OCI-LY3 (cell line): ENCODE measurements at regions not wholly inside any gene's neighbourhood (a gene's known extent, or its start where the extent isn't known, plus 50 kb on each side); places are given as distances from the start of the nearest gene placed in this dataset.

ENCODE experiments used
- H2AFZ ChIP-seq: fragments of 200-600, 300-600 bp; shearing (Covaris generic); 2 replicates; pipeline ENCODE4 v1.6.0; 2014; ENCODE audit warnings: antibody characterized with exemption, low read depth, low read length
- H3K27ac ChIP-seq: fragments of 200-600, 300-600 bp; sonication (generic); 2 replicates; pipeline ENCODE4 v1.5.1; 2014; ENCODE audit warnings: mild to moderate bottlenecking, low read length, moderate library complexity, mixed read lengths
- H3K27me3 ChIP-seq: fragments of 200-600, 300-600 bp; sonication (generic); 2 replicates; pipeline ENCODE4 v1.6.1; 2014; ENCODE audit warnings: low read depth, low read length, mixed read lengths
- H3K36me3 ChIP-seq: fragments of 200-600, 300-600 bp; sonication (generic); replicated peaks from 2 replicates; pipeline ENCODE3; 2014; ENCODE audit warnings: low read depth, low read length, mixed read lengths
- H3K4me1 ChIP-seq: fragments of 300-600, 200-600 bp; sonication (generic); 2 replicates; pipeline ENCODE4 v1.6.1; 2014; ENCODE audit warnings: low read length, mixed read lengths
- H3K4me2 ChIP-seq: fragments of 200-600, 300-600 bp; sonication (generic); 2 replicates; pipeline ENCODE4 v1.6.1; 2014; ENCODE audit warnings: low read length, mixed read lengths
- H3K4me3 ChIP-seq: fragments of 300-600, 200-600 bp; sonication (generic); 2 replicates; pipeline ENCODE4 v1.5.1; 2014; ENCODE audit warnings: antibody characterized with exemption, mild to moderate bottlenecking, low read length, moderate library complexity
- H3K79me2 ChIP-seq: fragments of 300-600, 200-600 bp; shearing (Covaris generic); 2 replicates; pipeline ENCODE4 v1.6.1; 2014; ENCODE audit warnings: mild to moderate bottlenecking, low read length, mixed read lengths
- H3K9ac ChIP-seq: fragments of 300-600, 200-600 bp; shearing (Covaris generic); 2 replicates; pipeline ENCODE4 v1.6.0; 2014; ENCODE audit warnings: mild to moderate bottlenecking, low read length, moderate library complexity
- H3K9me3 ChIP-seq: fragments of 200-600, 300-600 bp; shearing (Covaris generic); 2 replicates; pipeline ENCODE4 v1.6.1; 2014; ENCODE audit warnings: low read length, mixed read lengths; ENCODE audit not compliant: insufficient read depth
- H4K20me1 ChIP-seq: fragments of 200-600, 300-600 bp; sonication (generic); 2 replicates; pipeline ENCODE4 v1.6.1; 2016; ENCODE audit warnings: low read length, mixed read lengths; ENCODE audit not compliant: insufficient read depth
- EZH2phosphoT487 ChIP-seq: fragments of 200-600 bp; shearing (Covaris generic); IDR thresholded peaks from 2 replicates; pipeline ENCODE4 v1.6.1; 2018; ENCODE audit warnings: antibody characterized with exemption, mixed run types, low read depth
- TF ChIP-seq, protein P1 (sequence below): fragments of 200-600, 300-600 bp; sonication (generic); IDR thresholded peaks from 2 replicates; pipeline ENCODE4 v1.5.1; 2014; ENCODE audit warnings: antibody characterized with exemption, low read length, low read depth

DNA sequence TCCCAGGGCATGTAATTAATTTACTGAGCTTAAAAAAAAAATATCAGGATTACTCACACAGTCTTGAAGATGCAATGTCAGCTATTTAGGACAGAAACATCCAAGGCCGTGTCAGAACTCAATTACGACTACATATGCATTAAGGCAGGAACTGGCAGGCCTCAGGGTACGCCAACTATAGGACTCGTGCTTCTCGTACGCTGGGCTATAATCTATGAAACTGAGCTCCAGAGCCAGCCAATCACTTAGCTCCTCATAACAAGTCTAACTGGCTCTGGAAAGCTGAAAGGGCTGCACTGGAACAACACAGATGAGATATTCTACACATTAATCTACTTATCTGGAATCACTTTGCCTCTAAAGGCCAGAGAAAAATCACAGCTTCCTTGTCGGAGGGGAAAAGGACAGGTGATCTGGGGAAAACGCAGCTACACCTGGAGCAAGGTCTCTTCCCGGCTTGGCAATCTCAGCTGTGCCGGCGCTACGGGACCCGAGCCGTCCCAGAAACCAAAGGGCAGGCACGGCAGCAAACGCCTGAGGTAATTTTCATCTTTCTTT is 212.0 kb downstream of the DEPDC1B start:
- H2AFZ ChIP-seq: no peak overlapping the region
- no peaks in the 10 kb centered on the region for H3K27me3 ChIP-seq
- no peaks in the 10 kb centered on the region for H3K79me2 ChIP-seq
- H3K9me3 ChIP-seq: no peaks in the 10 kb centered on the region
- H4K20me1 ChIP-seq: no peaks in the 10 kb centered on the region
- H3K4me2 ChIP-seq: no peak overlapping the region
- no peak overlapping the region for H3K27ac ChIP-seq
- no peaks in the 10 kb centered on the region for H3K4me1 ChIP-seq
- TF ChIP-seq, protein P1, sequence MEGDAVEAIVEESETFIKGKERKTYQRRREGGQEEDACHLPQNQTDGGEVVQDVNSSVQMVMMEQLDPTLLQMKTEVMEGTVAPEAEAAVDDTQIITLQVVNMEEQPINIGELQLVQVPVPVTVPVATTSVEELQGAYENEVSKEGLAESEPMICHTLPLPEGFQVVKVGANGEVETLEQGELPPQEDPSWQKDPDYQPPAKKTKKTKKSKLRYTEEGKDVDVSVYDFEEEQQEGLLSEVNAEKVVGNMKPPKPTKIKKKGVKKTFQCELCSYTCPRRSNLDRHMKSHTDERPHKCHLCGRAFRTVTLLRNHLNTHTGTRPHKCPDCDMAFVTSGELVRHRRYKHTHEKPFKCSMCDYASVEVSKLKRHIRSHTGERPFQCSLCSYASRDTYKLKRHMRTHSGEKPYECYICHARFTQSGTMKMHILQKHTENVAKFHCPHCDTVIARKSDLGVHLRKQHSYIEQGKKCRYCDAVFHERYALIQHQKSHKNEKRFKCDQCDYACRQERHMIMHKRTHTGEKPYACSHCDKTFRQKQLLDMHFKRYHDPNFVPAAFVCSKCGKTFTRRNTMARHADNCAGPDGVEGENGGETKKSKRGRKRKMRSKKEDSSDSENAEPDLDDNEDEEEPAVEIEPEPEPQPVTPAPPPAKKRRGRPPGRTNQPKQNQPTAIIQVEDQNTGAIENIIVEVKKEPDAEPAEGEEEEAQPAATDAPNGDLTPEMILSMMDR: no peak
- no peak for TF ChIP-seq EZH2phosphoT487
- no peaks in the 10 kb centered on the region for H3K36me3 ChIP-seq
- H3K9ac ChIP-seq: no peak overlapping the region
- no peak overlapping the region for H3K4me3 ChIP-seq

- Histone ChIP-seq H3K36me3 (no peaks in the 10 kb centered on the region), H3K79me2 (no peaks in the 10 kb centered on the region), H3K4me2 (no peak overlapping the region), H3K9ac (no peak overlapping the region), H3K9me3 (no peaks in the 10 kb centered on the region), H3K27me3 (no peaks in the 10 kb centered on the region), H2AFZ (no peak overlapping the region), H3K4me1 (no peaks in the 10 kb centered on the region), H3K27ac (no peak overlapping the region), H4K20me1 (no peaks in the 10 kb centered on the region), H3K4me3 (no peak overlapping the region)
- TF ChIP-seq, protein P1: no peak
- no peak for TF ChIP-seq EZH2phosphoT487
These were observed 212.5 kb downstream of the DEPDC1B start for GRCh38 chr5:60487476-60487875.

DNA sequence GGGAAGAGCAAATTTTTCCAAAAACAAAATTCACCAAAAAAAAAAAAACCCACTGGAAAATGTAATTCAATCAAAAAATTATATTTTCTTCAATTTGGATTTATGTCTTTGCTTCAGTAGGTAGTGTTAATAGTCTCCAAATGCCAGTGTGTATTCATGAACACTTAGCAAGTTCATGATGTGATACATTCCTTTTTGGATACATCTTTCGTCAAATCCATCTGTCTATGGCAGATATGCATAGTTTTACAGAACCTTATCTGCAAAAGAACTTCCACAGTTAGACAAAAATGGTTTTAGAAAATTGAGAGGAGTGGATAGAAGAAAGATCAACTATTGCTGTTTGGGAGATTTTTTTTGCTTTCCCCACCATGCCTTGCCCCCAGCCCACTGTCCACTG is 214.6 kb downstream of the DEPDC1B start:
- no peak overlapping the region for H3K4me3 ChIP-seq
- H3K36me3 ChIP-seq: no peaks in the 10 kb centered on the region
- H3K27me3 ChIP-seq: no peaks in the 10 kb centered on the region
- no peak for TF ChIP-seq EZH2phosphoT487
- TF ChIP-seq, protein P1: no peak
- H3K4me1 ChIP-seq: no peaks in the 10 kb centered on the region
- H4K20me1 ChIP-seq: no peaks in the 10 kb centered on the region
- no peak overlapping the region for H3K27ac ChIP-seq
- H3K79me2 ChIP-seq: no peaks in the 10 kb centered on the region
- H2AFZ ChIP-seq: no peak overlapping the region
- H3K9me3 ChIP-seq: no peaks in the 10 kb centered on the region
- no peak overlapping the region for H3K4me2 ChIP-seq
- H3K9ac ChIP-seq: no peak overlapping the region

DNA sequence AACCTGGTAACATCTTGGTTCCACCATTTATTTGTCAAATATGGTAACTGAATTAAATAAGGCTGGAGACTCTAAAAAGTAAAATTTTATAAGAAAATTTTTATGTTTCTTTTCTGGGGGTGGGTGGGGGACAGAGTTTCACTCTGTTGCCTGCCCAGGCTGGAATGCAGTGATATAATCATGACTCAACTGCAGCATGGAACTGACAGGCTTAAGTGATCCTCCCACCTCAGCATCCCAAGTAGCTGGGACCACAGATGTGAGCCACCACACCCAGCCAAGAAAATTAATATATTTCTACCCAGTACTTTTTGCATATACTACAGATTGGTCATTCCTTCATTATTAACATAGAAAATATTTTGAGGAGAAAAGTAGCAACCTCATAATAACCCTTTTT is 216.9 kb downstream of the DEPDC1B start:
- Histone ChIP-seq H3K4me3 (no peak overlapping the region), H3K4me1 (no peaks in the 10 kb centered on the region)

More for the DNA sequence above, 216.9 kb downstream of the DEPDC1B start:
- no peaks in the 10 kb centered on the region for H3K79me2 ChIP-seq
- no peak for TF ChIP-seq EZH2phosphoT487
- TF ChIP-seq, protein P1: no peak
- no peaks in the 10 kb centered on the region for H3K27me3 ChIP-seq
- no peak overlapping the region for H3K27ac ChIP-seq
- no peaks in the 10 kb centered on the region for H3K36me3 ChIP-seq
- no peaks in the 10 kb centered on the region for H3K9me3 ChIP-seq
- H3K4me2 ChIP-seq: no peak overlapping the region
- H4K20me1 ChIP-seq: no peaks in the 10 kb centered on the region
- H3K9ac ChIP-seq: no peak overlapping the region
- no peak overlapping the region for H2AFZ ChIP-seq
